ENCODE measurements at regions not wholly inside any gene's neighbourhood (a gene's known extent, or its start where the extent isn't known, plus 50 kb on each side); places are given as distances from the start of the nearest gene placed in this dataset.

- TF ChIP-seq CTCF (IDR thresholded peaks at IDR 0.05) (no peak), POLR2A (IDR thresholded peaks at IDR 0.05) (no peak)
Measured at GRCh38 chr3:132964266-132964665, 73.9 kb upstream of the TMEM108 start.

Measured in lower leg skin (tissue), 3 donors.